ENCODE measurements at regions not wholly inside any gene's neighbourhood (a gene's known extent, or its start where the extent isn't known, plus 50 kb on each side); places are given as distances from the start of the nearest gene placed in this dataset.

GRCh38 chr17:70423562-70423961 is 254.2 kb downstream of the KCNJ2 start:
- Histone ChIP-seq H3K4me1 (ENCODE audit: insufficient read depth, low read length, poor library complexity, severe bottlenecking) (no peaks in the 10 kb centered on the region), H3K4me3 (ENCODE audit: low read length, poor library complexity, severe bottlenecking) (no peak overlapping the region), H3K79me2 (ENCODE audit: insufficient read depth, low read length) (no peaks in the 10 kb centered on the region), H3K27me3 (ENCODE audit: insufficient read depth, low read length, poor library complexity, severe bottlenecking) (no peaks in the 10 kb centered on the region), H3K9ac (ENCODE audit: low read depth, low read length, poor library complexity, severe bottlenecking) (no peak overlapping the region), H3K9me2 (replicated peaks; ENCODE audit: low read depth, low read length) (no peaks in the 10 kb centered on the region), H3K9me3 (ENCODE audit: insufficient read depth, low read depth, low read length) (no peaks in the 10 kb centered on the region), H2AFZ (ENCODE audit: low read length) (no peak overlapping the region), H3K36me3 (ENCODE audit: insufficient read depth, low read length) (no peaks in the 10 kb centered on the region), H4K20me1 (ENCODE audit: insufficient read depth, low read length, poor library complexity, severe bottlenecking) (no peaks in the 10 kb centered on the region), H3F3A (ENCODE audit: low read depth) (no peaks in the 10 kb centered on the region), H3K4me2 (ENCODE audit: low read depth, low read length, poor library complexity, severe bottlenecking) (no peak overlapping the region)
- TF ChIP-seq EZH2phosphoT487 (IDR thresholded peaks at IDR 0.05; ENCODE audit: borderline replicate concordance) (no peak), CTCF (conservative IDR thresholded peaks at IDR 0.05; ENCODE audit: low read length) (no peak)

GRCh38 chr17:70426752-70427151 is 257.4 kb downstream of the KCNJ2 start:
- Histone ChIP-seq H3K9me2 (replicated peaks; ENCODE audit: low read depth, low read length) (no peaks in the 10 kb centered on the region), H3K9me3 (ENCODE audit: insufficient read depth, low read depth, low read length) (no peaks in the 10 kb centered on the region), H3K27me3 (ENCODE audit: insufficient read depth, low read length, poor library complexity, severe bottlenecking) (no peaks in the 10 kb centered on the region), H3K79me2 (ENCODE audit: insufficient read depth, low read length) (no peaks in the 10 kb centered on the region), H3K4me3 (ENCODE audit: low read length, poor library complexity, severe bottlenecking) (no peak overlapping the region), H3K4me2 (ENCODE audit: low read depth, low read length, poor library complexity, severe bottlenecking) (no peak overlapping the region), H3K36me3 (ENCODE audit: insufficient read depth, low read length) (no peaks in the 10 kb centered on the region), H3K9ac (ENCODE audit: low read depth, low read length, poor library complexity, severe bottlenecking) (no peak overlapping the region), H2AFZ (ENCODE audit: low read length) (no peak overlapping the region), H3K4me1 (ENCODE audit: insufficient read depth, low read length, poor library complexity, severe bottlenecking) (no peaks in the 10 kb centered on the region), H3F3A (ENCODE audit: low read depth) (no peaks in the 10 kb centered on the region), H4K20me1 (ENCODE audit: insufficient read depth, low read length, poor library complexity, severe bottlenecking) (no peaks in the 10 kb centered on the region)
- TF ChIP-seq CTCF (conservative IDR thresholded peaks at IDR 0.05; ENCODE audit: low read length): no peak

DNA sequence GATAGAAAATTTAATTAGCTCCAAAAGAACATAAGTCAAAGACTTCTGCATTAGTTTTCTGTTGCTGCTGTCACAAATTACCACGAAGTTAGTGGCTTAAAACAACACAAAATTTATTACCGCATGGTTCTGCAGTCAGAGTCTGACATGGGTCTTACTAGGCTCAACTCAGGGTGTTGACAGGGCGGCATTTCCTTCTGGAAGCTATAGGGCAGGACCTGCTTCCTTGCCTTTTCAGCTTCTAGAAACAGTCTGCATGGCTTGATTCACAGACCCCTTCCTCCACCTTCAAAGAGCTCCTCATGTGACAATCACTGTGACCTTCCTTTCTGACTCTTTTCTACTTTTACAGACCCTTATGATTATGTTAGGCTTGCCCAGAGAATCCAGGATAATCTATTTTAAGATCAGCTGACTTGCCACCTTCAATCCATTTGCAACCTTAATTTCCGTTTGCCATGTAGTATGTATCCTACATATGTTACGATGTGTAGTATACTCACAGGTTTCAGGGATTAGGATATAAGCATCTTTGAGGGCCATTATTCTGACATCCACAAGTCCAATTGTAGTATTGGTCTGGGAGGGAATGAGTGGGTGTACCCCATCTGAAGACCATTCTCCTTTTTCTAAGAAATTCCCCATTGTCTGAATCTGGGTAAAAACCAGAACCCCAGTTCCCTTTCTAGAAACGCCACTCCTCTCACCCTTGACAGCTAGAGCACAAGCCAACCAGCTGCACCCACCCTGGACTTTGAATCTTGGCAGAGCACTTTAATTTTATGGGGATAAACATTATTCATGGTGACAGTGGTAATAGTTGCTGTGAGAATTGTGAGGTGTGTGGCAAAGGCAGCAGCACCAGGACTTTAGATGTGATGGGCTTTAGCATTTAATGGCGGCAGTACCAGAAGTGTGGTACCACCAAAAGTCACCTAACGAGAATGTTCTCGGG is 265.5 kb downstream of the KCNJ2 start:
- H3K27me3 ChIP-seq (ENCODE audit: insufficient read depth, low read length, poor library complexity, severe bottlenecking): no peaks in the 10 kb centered on the region
- H3F3A ChIP-seq (ENCODE audit: low read depth): no peaks in the 10 kb centered on the region
- H3K9me2 ChIP-seq (replicated peaks; ENCODE audit: low read depth, low read length): no peaks in the 10 kb centered on the region
- no peak overlapping the region for H3K4me3 ChIP-seq (ENCODE audit: low read length, poor library complexity, severe bottlenecking)
- no peaks in the 10 kb centered on the region for H3K36me3 ChIP-seq (ENCODE audit: insufficient read depth, low read length)
- H3K79me2 ChIP-seq (ENCODE audit: insufficient read depth, low read length): no peaks in the 10 kb centered on the region
- no peaks in the 10 kb centered on the region for H3K4me1 ChIP-seq (ENCODE audit: insufficient read depth, low read length, poor library complexity, severe bottlenecking)
- H3K9ac ChIP-seq (ENCODE audit: low read depth, low read length, poor library complexity, severe bottlenecking): no peak overlapping the region
- no peak overlapping the region for H3K4me2 ChIP-seq (ENCODE audit: low read depth, low read length, poor library complexity, severe bottlenecking)
- no peaks in the 10 kb centered on the region for H3K9me3 ChIP-seq (ENCODE audit: insufficient read depth, low read depth, low read length)
- no peak for TF ChIP-seq EZH2phosphoT487 (IDR thresholded peaks at IDR 0.05; ENCODE audit: borderline replicate concordance)
- no peak for TF ChIP-seq CTCF (conservative IDR thresholded peaks at IDR 0.05; ENCODE audit: low read length)
- H4K20me1 ChIP-seq (ENCODE audit: insufficient read depth, low read length, poor library complexity, severe bottlenecking): no peaks in the 10 kb centered on the region
- no peak overlapping the region for H2AFZ ChIP-seq (ENCODE audit: low read length)

All from Loucy (cell line).